ENCODE measurements at regions not wholly inside any gene's neighbourhood (a gene's known extent, or its start where the extent isn't known, plus 50 kb on each side); places are given as distances from the start of the nearest gene placed in this dataset.

GRCh38 chr21:34203851-34204420 is 130.6 kb downstream of the MRPS6 start:
- DNase-seq (ENCODE audit: low read depth): no peak
- H3K4me3 ChIP-seq (ENCODE audit: low read depth, low read length): no peak overlapping the region
- no peak for TF ChIP-seq CTCF (IDR thresholded peaks at IDR 0.05; ENCODE audit: low read depth, low read length)
- TF ChIP-seq POLR2A (IDR thresholded peaks at IDR 0.05; ENCODE audit: extremely low read depth, insufficient read length): no peak
- TF ChIP-seq MAX (IDR thresholded peaks at IDR 0.05; ENCODE audit: low read depth, low read length): no peak
- no peak for TF ChIP-seq MYC (IDR thresholded peaks at IDR 0.05; ENCODE audit: low read depth, low read length)

DNA sequence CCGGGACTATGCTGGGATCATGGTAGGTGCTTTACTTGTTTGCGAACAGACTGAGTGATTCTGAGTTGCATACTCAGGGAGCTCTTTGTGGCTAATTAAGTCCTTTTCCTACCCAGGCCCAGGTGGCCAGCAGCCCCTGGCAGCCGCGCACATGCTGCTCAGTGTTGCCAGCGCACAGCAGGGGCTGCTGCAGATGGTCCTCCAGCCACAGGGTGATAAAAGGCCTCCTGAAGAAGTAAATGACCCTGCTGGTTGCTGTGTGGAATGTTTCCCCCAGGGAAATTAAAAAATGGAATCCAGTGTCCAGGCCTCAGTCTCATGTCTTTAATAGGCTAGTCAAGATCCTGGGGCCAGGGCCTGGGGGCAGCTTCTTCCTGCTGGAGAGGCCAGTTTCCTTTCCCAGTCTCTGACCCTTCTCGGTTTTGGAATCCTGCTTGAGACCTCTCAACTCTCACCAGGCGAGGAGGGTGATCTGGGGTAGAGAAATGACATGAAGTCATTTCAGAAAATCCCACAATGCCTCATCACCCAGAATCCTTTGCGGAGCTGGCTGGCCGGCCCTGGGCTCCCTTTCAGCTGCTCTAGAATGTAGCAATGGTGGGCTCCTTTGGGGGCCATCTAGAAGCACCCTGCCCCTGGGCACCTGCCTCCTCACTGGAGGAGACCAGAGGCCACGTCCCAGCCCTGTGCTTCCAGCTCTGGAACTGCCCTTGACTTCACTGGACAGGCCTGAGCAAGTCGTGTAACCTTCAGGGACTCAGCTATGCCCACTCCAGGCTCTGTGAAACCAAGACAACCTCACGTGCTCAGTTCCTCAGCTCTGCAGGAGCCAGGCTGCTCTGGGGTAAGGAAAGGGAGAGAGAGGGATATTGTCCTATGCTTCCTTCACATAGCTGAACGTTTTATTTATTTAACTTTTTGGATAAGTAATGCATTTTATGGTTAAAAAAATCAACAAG is 131.4 kb downstream of the MRPS6 start:
- no peak for DNase-seq (ENCODE audit: low read depth)
- no peak for TF ChIP-seq POLR2A (IDR thresholded peaks at IDR 0.05; ENCODE audit: extremely low read depth, insufficient read length)
- no peak for TF ChIP-seq MAX (IDR thresholded peaks at IDR 0.05; ENCODE audit: low read depth, low read length)
- TF ChIP-seq CTCF (IDR thresholded peaks at IDR 0.05; ENCODE audit: low read depth, low read length): no peak
- no peak for TF ChIP-seq MYC (IDR thresholded peaks at IDR 0.05; ENCODE audit: low read depth, low read length)
- H3K4me3 ChIP-seq (ENCODE audit: low read depth, low read length): no peak overlapping the region

GRCh38 chr21:34205811-34206571 is 132.6 kb downstream of the MRPS6 start:
- no peak for TF ChIP-seq MYC (IDR thresholded peaks at IDR 0.05; ENCODE audit: low read depth, low read length)
- no peak for TF ChIP-seq POLR2A (IDR thresholded peaks at IDR 0.05; ENCODE audit: extremely low read depth, insufficient read length)
- no peak for TF ChIP-seq MAX (IDR thresholded peaks at IDR 0.05; ENCODE audit: low read depth, low read length)
- TF ChIP-seq CTCF (IDR thresholded peaks at IDR 0.05; ENCODE audit: low read depth, low read length): no peak
- DNase-seq (ENCODE audit: low read depth): peak; percentile 33
- no peak overlapping the region for H3K4me3 ChIP-seq (ENCODE audit: low read depth, low read length)

GRCh38 chr21:34213959-34214358 is 140.6 kb downstream of the MRPS6 start:
- no peak overlapping the region for H3K4me3 ChIP-seq (ENCODE audit: low read depth, low read length)
- TF ChIP-seq POLR2A (IDR thresholded peaks at IDR 0.05; ENCODE audit: extremely low read depth, insufficient read length) (no peak), MAX (IDR thresholded peaks at IDR 0.05; ENCODE audit: low read depth, low read length) (no peak), CTCF (IDR thresholded peaks at IDR 0.05; ENCODE audit: low read depth, low read length) (no peak), MYC (IDR thresholded peaks at IDR 0.05; ENCODE audit: low read depth, low read length) (no peak)

GRCh38 chr21:34215501-34215900 is 142.1 kb downstream of the MRPS6 start:
- no peak for TF ChIP-seq POLR2A (IDR thresholded peaks at IDR 0.05; ENCODE audit: extremely low read depth, insufficient read length)
- no peak for TF ChIP-seq MYC (IDR thresholded peaks at IDR 0.05; ENCODE audit: low read depth, low read length)
- TF ChIP-seq MAX (IDR thresholded peaks at IDR 0.05; ENCODE audit: low read depth, low read length): no peak
- TF ChIP-seq CTCF (IDR thresholded peaks at IDR 0.05; ENCODE audit: low read depth, low read length): no peak
- no peak overlapping the region for H3K4me3 ChIP-seq (ENCODE audit: low read depth, low read length)
- DNase-seq (ENCODE audit: low read depth): no peak

More at GRCh38 chr21:34213959-34214358, 140.6 kb downstream of the MRPS6 start:
- DNase-seq (ENCODE audit: low read depth): no peak

Measured in NB4 (cell line).